SW480 (cell line): ENCODE measurements at regions not wholly inside any gene's neighbourhood (a gene's known extent, or its start where the extent isn't known, plus 50 kb on each side); places are given as distances from the start of the nearest gene placed in this dataset.
"Not testable (repeated sequence)": the region's sequence is repeated elsewhere in the genome, so short reads cannot be mapped to it uniquely, and the experiment has no call there.

ENCODE experiments used
- DNase-seq: peaks from one replicate; pipeline ENCODE4 v3.0.0-alpha.2; 2016; ENCODE audit warnings: low spot score

GRCh38 chr2:13607139-13607538 is 890.4 kb downstream of the TRIB2 start:
- DNase-seq, result no peak

- DNase-seq, result no peak
Observed at GRCh38 chr2:13611939-13612338, 895.2 kb downstream of the TRIB2 start.

- DNase-seq, result no peak
Observed at GRCh38 chr2:13616059-13616458, 899.3 kb downstream of the TRIB2 start.

DNA sequence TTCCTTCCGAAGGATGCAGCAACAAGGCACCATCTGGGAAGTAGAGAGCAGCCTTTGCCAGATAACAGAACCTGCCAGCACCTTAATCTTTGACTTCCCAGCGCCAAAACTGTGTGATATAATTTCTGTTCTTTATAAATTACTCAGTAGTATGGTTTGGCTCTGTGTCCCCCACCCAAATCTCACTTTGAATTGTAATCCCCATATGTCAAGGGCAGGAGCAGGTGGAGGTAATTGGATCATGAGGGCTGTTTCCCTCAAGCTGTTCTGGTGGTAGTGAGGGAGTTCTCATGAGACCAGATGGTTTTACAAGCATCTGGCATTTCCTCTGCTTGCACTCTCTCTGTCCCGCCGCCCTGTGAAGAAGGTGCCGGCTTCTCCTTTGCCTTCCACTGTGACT is 899.9 kb downstream of the TRIB2 start:
- no peak for DNase-seq

- DNase-seq, result no peak
Observed at GRCh38 chr2:13628122-13628521, 911.4 kb downstream of the TRIB2 start.

DNA sequence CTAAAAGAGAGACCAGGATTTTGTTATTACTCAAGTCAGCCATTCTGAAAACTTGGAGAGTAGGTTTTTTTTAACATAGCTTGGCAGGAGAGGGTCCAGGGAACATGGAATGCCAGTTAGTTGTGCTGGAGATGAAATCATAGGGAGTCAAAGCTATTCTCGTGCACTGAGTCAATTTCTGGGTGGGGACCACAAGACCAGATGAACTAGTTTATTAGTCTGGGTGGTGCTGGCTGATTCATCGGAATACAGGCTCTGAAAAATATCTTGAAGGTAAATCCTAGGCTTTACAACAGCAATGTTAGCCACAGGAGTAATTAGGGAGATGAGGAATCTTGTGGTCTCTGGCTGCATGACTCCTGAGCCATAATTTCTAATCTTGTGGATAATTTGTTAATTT is 921.4 kb downstream of the TRIB2 start:
- no peak for DNase-seq

DNA sequence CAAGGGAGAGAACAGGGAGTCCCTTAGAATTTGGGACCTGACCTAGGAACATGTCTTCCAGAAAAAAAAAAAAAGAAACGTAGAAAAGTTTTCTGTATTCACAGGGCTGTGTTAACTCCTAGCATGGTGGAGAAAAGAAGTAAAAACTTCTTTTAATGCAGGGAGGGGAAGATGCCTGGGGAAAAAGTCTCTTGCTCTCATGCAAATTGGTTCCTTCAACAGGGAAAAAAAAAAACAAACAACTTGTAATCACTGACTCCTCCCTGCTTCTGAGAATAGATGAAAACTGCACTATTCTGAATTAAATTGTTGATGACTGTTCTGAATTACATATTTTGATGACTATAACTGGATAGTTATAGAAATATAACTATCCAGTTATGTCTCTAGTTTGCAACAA is 933.2 kb downstream of the TRIB2 start:
- no peak for DNase-seq

- DNase-seq, result no peak
Observed at GRCh38 chr2:13650586-13651180, 933.9 kb downstream of the TRIB2 start.

DNA sequence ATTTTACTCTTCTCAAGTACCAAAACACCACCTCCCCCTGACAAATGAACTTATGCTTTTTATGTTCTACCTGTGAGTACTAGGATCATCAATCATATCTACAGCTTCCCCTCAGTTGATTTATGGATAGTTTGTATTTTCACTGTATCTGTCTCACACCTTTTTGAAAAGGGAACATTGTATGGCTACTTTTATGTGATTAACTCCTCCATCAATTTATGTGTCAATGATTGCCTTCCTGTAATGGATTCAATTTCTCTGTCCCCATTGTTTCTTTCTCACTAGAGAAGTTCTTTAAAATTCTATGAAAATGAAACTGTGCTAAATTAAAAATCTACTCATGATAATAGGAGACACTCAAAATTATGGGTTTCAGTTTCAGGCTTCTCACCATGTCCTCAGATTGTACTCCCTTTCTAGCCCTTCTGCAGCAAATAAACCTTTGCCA is 935.0 kb downstream of the TRIB2 start:
- DNase-seq, result no peak

DNA sequence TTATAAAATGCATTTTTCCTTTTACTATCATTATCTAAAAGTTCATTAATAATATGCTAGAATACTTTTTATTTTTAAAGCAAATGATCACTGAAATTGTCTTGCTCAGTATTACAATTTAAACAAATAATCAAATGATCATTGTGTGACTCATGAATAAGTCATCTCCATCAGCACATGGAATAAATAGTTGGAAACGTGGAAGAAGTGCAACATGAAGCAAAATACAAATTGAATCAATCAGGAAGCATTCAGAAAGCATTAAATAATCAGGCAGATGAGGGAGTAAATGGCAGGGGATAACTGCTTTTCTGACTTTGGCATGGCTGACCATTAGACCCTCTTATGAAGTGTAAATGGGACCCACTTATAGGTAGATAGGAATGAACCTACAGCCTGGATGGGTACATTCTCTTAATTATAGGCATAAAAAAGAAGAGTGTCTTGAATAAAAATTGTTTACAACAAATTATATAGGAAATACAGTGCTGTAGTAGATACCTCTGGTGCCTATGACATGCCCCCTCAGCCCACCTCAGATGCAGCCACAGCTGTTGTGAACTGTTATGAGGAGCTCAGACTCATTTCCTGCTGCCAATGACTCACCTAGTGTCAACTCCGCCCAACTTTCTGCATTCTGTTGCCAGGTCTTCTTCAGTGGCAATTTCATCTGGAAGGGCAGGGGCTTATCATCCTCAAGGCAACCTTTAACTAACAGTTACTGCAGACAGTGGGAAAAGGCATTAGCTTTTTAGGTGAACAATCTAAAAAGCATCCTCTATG is 936.0 kb downstream of the TRIB2 start:
- peak; percentile 36 for DNase-seq

DNA sequence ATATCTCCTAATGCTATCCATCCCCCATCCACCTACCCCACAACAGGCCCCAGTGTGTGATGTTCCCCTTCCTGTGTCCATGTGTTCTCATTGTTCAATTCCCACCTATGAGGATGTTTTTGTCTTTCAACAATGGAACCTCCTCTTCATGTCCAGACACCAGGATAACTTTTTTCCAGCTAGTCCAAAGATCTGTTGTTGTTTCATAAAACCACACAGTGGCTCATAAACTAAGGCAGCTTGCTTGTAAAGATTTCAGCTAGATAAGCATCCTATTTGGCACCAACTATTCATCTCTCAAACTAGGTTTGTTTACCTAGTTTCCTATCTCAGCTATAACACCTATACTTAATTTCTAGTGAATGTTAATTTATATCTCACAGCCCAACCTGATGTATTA is 937.7 kb downstream of the TRIB2 start:
- DNase-seq, result no peak

- no peak for DNase-seq
Observed at GRCh38 chr2:13660231-13660630, 943.5 kb downstream of the TRIB2 start.

DNA sequence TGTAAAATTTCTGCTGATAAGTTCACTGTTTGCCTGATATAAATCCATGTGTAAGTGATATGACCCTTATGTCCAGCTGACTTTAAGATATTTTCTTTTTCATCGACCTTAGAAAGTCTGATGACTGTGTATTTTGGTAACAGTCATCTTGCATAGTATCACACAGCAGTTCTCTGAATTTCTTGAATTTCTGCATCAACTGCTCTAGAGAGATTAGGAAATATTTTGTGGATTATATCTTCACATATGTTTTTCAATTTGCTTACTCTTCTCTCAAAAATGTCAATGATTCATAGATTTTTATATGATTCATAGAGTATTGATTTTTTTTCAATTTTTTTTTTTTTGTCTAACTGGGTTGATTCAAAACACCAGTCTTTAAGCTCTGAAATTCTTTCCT is 945.3 kb downstream of the TRIB2 start:
- DNase-seq, result no peak

DNA sequence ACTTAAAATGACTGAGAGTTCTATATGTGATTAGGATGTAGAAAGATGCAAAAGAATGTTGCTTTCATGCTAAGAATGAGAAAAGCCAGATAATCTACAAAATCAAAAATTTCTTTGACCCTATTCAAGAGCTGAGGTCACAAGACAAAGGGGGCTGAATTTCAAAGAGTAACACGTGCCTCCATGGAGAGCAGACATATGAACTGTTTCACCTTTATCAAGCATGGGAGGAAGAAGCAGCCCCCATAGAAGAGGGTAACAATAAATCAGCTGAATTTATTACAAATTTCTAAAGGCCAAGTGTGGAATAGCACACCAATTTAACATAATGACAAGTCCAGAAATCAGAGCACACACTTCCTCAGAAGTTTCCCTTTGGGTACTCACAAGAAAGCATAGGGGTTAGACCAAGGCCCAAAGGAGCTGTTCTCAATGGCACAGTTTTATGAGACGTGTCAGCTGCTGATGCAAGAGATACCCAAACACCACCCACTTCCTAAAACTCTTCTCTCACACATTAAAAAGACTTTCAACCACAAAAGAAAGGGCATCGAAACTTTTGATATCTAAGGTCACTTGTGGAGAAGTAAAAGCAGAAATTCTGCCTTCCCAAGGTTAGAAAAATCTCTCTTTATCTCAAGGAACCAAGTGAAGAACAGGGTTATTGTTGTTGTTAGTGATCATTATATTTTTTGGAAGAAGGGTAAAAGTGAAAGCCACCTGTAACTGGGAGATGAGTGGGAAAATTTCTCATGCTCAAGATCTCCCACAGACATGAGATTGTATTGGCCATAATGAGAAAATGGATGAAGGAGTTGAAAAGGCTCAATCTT is 950.1 kb downstream of the TRIB2 start:
- no peak for DNase-seq

DNA sequence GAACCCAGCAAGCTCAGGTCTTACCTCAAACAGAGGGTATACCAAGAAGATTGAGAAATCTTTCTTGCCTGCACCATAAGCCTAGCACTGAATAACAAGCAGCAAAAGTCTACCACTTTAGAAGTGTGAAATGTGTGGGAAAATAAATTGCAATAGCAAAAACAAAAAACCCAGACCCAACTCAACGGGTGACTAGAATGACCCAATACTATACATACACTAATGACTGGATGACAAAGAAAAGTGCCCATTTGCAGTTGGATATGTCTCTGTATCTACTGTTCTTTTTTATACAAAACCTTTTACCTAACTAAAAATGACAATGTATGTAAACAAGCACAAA is 950.6 kb downstream of the TRIB2 start:
- no peak for DNase-seq

- DNase-seq, result no peak
Observed at GRCh38 chr2:13669607-13670006, 952.9 kb downstream of the TRIB2 start.

GRCh38 chr2:13673821-13674220 is 957.1 kb downstream of the TRIB2 start:
- DNase-seq, result not testable (repeated sequence)

DNA sequence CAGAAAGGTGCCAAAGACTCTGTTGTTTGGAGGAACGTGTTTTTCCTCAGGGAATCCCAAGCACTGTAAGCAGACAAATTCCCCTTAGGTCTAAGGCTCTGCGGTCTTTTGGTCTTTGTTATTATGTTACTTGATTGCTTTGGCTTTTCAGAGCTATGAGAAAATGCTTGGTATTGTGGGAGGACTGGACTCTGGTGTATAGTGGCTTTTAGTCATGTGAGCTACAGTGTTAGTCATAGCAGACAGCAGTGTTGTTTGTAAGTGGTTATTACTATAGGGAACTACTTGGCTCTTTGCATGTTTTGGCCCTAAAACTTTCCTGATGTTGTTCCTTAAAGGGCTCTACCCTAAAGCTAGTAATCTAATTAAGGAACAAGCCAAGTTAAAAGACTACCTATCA is 956.2 kb upstream of the LRATD1 start:
- no peak for DNase-seq

GRCh38 chr2:13681936-13682335 is 950.6 kb upstream of the LRATD1 start:
- DNase-seq, result no peak

GRCh38 chr2:13682540-13683272 is 949.8 kb upstream of the LRATD1 start:
- DNase-seq, result no peak

GRCh38 chr2:13686262-13686661 is 946.3 kb upstream of the LRATD1 start:
- DNase-seq, result no peak

- DNase-seq, result no peak
Observed at GRCh38 chr2:13694673-13695072, 937.8 kb upstream of the LRATD1 start.
